ENCODE measurements at regions not wholly inside any gene's neighbourhood (a gene's known extent, or its start where the extent isn't known, plus 50 kb on each side); places are given as distances from the start of the nearest gene placed in this dataset.
"Not testable (repeated sequence)": the region's sequence is repeated elsewhere in the genome, so short reads cannot be mapped to it uniquely, and the experiment has no call there.

DNA sequence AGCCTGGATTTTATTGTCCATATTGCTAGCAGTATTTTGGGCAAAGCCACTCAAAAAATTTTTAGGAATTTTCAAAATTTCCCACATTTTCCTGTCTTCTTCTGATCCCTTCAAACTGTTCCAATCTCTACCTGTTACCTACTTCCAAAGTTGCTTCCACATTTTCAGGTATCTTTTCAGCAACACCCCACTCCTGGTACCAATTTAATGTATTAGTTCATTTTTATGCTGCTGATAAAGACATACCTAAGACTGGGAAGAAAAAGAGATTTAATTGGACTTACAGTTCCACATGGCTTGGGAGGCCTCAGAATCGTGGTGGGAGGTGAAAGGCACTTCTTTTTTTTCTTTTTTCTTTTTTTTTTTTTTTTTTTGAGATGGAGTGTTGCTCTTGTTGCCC lies 73.6 kb upstream of the COL1A2 start:
- TF ChIP-seq, protein P1, sequence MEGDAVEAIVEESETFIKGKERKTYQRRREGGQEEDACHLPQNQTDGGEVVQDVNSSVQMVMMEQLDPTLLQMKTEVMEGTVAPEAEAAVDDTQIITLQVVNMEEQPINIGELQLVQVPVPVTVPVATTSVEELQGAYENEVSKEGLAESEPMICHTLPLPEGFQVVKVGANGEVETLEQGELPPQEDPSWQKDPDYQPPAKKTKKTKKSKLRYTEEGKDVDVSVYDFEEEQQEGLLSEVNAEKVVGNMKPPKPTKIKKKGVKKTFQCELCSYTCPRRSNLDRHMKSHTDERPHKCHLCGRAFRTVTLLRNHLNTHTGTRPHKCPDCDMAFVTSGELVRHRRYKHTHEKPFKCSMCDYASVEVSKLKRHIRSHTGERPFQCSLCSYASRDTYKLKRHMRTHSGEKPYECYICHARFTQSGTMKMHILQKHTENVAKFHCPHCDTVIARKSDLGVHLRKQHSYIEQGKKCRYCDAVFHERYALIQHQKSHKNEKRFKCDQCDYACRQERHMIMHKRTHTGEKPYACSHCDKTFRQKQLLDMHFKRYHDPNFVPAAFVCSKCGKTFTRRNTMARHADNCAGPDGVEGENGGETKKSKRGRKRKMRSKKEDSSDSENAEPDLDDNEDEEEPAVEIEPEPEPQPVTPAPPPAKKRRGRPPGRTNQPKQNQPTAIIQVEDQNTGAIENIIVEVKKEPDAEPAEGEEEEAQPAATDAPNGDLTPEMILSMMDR (IDR thresholded peaks at IDR 0.05), result not testable (repeated sequence)
- not testable (repeated sequence) for TF ChIP-seq POLR2A, POLR2AphosphoS5 (IDR thresholded peaks at IDR 0.05)
